Transverse colon (tissue), 4 donors: ENCODE measurements at regions not wholly inside any gene's neighbourhood (a gene's known extent, or its start where the extent isn't known, plus 50 kb on each side); places are given as distances from the start of the nearest gene placed in this dataset.
"Not testable (repeated sequence)": the region's sequence is repeated elsewhere in the genome, so short reads cannot be mapped to it uniquely, and the experiment has no call there.

Experiments
- DNase-seq: peaks from one replicate; pipeline ENCODE4 v3.0.0-alpha.2; 2019
- H3K27ac ChIP-seq, 4 donors: fragments of 200-600 bp; sonication (generic); 2 replicates each; pipeline ENCODE4 v1.5.1; 2016 to 2018; ENCODE audit warnings: inconsistent platforms in 4 of 4
- H3K27me3 ChIP-seq: fragments of 200-600 bp; sonication (generic); 2 replicates; pipeline ENCODE4 v1.5.1; 2017; ENCODE audit warnings: inconsistent platforms
- H3K36me3 ChIP-seq, 4 donors: fragments of 200-600 bp; sonication (generic); 2 replicates each; pipeline ENCODE4 v1.5.1; 2017 to 2019; ENCODE audit warnings: inconsistent platforms in 4 of 4
- H3K4me1 ChIP-seq, 4 donors: fragments of 200-600 bp; sonication (generic); 2 replicates each; pipeline ENCODE4 v1.5.1; 2017 to 2020; ENCODE audit warnings: inconsistent platforms in 4 of 4
- H3K4me3 ChIP-seq, 4 donors: fragments of 200-600 bp; sonication (generic); 1 replicate in 1 of 4; 2 replicates in 3 of 4; pipeline versions ENCODE4 v1.5.1 to v1.6.1; 2017 to 2019; ENCODE audit warnings: inconsistent platforms in 4 of 4
- H3K9me3 ChIP-seq, 2 donors: fragments of 200-600 bp; sonication (generic); 2 replicates each; pipeline ENCODE4 v1.5.1; 2017 to 2019; ENCODE audit warnings: inconsistent platforms in 2 of 2
- EP300 ChIP-seq: sonication (generic); formaldehyde crosslinking; IDR thresholded peaks from one replicate; pipeline ENCODE4 v1.6.1; 2017; ENCODE audit warnings: antibody characterized with exemption, low read depth
- POLR2A ChIP-seq: fragments of 450-650 bp; IDR thresholded peaks from one replicate; pipeline ENCODE4 v1.6.1; 2016; ENCODE audit warnings: antibody characterized with exemption, mild to moderate bottlenecking, moderate library complexity
- POLR2AphosphoS5 ChIP-seq, 3 donors: sonication (generic); formaldehyde crosslinking; IDR thresholded peaks; one replicate each; pipeline ENCODE4 v1.6.1; 2016; ENCODE audit warnings: antibody characterized with exemption in 3 of 3
- WGBS, 2 donors: methylation state at CpG; one replicate each; pipeline ENCODE4 v1.1.5; 2018; ENCODE audit warnings: low coverage in 1 of 2; 5-methylcytosine and 5-hydroxymethylcytosine counted together
- in situ Hi-C, 4 donors: fragments of 200-750 bp; cut with MboI; loops; one replicate each; pipeline versions ENCODE4 v1.15.0 to v1.15.1; 2017; ENCODE audit warnings: low sequenced_read_pairs in 3 of 4, low pct_ligation_motif_present in 1 of 4, low pct_unique_long_range_greater_than_20kb in 1 of 4
- intact Hi-C: fragments of 100-400 bp; cut with DNase I; formaldehyde crosslinking; loops from one replicate; pipeline ENCODE4 v1.15.1; 2023; ENCODE audit warnings: low total_unique reads
- TF ChIP-seq, protein P1 (sequence below), 5 experiments: fragments of 200-600 bp in 3 of 5; fragments of 450-650 bp in 2 of 5; sonication (generic) in 3 of 5; IDR thresholded peaks; 1 replicate in 2 of 5; 2 replicates in 3 of 5; pipeline ENCODE4 v1.5.1; 2016 to 2017; ENCODE audit warnings: antibody characterized with exemption in 5 of 5, inconsistent platforms in 3 of 5, mild to moderate bottlenecking in 2 of 5, moderate library complexity in 1 of 5

DNA sequence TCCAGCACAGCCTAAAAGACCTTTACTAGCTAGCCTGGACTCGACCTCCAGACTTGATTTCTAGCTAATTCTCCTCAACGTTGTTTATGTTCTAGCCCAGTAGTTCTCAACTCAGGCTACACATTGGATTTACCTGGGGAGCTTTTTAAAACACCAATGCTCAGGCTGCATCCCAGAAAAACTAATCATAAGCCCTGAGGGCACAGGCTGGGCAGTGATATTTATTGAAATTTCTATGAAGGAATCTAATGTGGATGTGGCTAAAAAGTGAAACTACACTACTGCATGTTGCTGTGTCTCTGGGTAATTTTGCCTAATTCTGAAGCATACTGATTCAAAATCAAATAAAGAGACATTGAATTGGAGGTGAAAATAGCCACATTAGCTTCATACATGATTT lies 479.4 kb downstream of the KCNT2 start:
- H3K36me3 ChIP-seq, result no peaks in the 10 kb centered on the region
- no peak overlapping the region for H3K27ac ChIP-seq
- DNase-seq, result no peak
- no peak overlapping the region for H3K4me3 ChIP-seq
- in situ Hi-C loops (loop anchor here in 1 of 4 donors (25.0 kb wide), 1 partner anchor 533 kb away; the partner anchor contains the start of gene CFH), intact Hi-C loops (no loop called here)
- TF ChIP-seq, protein P1, sequence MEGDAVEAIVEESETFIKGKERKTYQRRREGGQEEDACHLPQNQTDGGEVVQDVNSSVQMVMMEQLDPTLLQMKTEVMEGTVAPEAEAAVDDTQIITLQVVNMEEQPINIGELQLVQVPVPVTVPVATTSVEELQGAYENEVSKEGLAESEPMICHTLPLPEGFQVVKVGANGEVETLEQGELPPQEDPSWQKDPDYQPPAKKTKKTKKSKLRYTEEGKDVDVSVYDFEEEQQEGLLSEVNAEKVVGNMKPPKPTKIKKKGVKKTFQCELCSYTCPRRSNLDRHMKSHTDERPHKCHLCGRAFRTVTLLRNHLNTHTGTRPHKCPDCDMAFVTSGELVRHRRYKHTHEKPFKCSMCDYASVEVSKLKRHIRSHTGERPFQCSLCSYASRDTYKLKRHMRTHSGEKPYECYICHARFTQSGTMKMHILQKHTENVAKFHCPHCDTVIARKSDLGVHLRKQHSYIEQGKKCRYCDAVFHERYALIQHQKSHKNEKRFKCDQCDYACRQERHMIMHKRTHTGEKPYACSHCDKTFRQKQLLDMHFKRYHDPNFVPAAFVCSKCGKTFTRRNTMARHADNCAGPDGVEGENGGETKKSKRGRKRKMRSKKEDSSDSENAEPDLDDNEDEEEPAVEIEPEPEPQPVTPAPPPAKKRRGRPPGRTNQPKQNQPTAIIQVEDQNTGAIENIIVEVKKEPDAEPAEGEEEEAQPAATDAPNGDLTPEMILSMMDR (IDR thresholded peaks at IDR 0.05), result no peak
- no peak for TF ChIP-seq POLR2AphosphoS5 (IDR thresholded peaks at IDR 0.05)
- TF ChIP-seq EP300, result no peak
- TF ChIP-seq POLR2A, result no peak
- H3K4me1 ChIP-seq, result no peaks in the 10 kb centered on the region
- H3K27me3 ChIP-seq, result no peaks in the 10 kb centered on the region
- no peaks in the 10 kb centered on the region for H3K9me3 ChIP-seq
- 51 to 64% methylated on average over 2 of the region's 2 CpGs for WGBS, 2 donors

DNA sequence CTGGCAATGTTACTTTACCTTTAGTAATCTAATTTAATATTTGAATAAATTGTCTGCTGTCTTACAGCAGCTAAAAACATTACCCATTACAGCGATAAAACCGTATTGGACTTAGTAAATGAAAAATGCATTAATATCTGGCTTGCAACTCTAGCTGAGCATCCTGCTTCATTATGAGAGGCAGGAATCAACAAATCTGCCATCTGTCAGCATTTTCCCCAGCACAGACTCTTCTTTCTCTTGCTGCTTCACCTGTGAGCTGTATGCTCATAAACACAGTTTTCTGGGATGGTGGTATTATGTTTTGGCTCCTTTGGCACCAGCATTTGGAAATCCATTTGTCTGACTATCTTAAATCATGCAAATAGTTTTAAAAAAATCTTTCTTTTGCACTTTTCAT lies 487.1 kb downstream of the KCNT2 start:
- no peaks in the 10 kb centered on the region for H3K4me1 ChIP-seq
- in situ Hi-C loops (no loop called here), intact Hi-C loops (no loop called here)
- H3K27me3 ChIP-seq, result no peaks in the 10 kb centered on the region
- 68 to 83% methylated on average over 2 of the region's 2 CpGs for WGBS, 2 donors
- H3K4me3 ChIP-seq, result no peak overlapping the region
- no peak for TF ChIP-seq EP300
- TF ChIP-seq, protein P1 (IDR thresholded peaks at IDR 0.05), result no peak
- no peaks in the 10 kb centered on the region for H3K36me3 ChIP-seq
- no peak for DNase-seq
- H3K9me3 ChIP-seq, result no peaks in the 10 kb centered on the region
- H3K27ac ChIP-seq, result no peak overlapping the region

DNA sequence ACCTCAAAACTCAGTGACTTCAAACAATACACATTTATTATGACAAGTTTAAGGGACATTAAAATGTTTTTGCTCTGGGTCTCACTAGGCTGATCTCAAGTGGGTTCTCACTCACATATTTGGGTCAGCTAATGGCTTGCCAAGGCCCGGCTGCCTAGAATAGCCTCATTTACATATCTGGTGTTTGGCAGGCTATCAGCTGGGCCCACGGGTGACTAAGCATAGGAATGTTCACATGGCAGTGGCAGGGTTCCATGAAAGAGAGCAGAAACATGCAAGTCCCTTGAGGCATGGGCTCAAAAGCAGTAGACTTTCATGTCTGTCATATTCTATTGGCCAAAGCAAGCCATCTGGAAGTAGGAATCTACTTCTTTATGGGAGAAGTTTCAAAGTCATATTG lies 492.6 kb downstream of the KCNT2 start:
- H3K27me3 ChIP-seq, result no peaks in the 10 kb centered on the region
- no peak overlapping the region for H3K27ac ChIP-seq
- no peak for DNase-seq
- WGBS, 2 donors, result 34 to 54% methylated on average over 2 of the region's 2 CpGs
- intact Hi-C loops (no loop called here), in situ Hi-C loops (no loop called here)
- no peaks in the 10 kb centered on the region for H3K9me3 ChIP-seq
- H3K4me3 ChIP-seq, result no peak overlapping the region
- H3K4me1 ChIP-seq, result no peaks in the 10 kb centered on the region
- TF ChIP-seq EP300, result no peak
- TF ChIP-seq POLR2A, result no peak
- TF ChIP-seq, protein P1 (IDR thresholded peaks at IDR 0.05), result no peak
- no peak for TF ChIP-seq POLR2AphosphoS5 (IDR thresholded peaks at IDR 0.05)
- no peaks in the 10 kb centered on the region for H3K36me3 ChIP-seq

DNA sequence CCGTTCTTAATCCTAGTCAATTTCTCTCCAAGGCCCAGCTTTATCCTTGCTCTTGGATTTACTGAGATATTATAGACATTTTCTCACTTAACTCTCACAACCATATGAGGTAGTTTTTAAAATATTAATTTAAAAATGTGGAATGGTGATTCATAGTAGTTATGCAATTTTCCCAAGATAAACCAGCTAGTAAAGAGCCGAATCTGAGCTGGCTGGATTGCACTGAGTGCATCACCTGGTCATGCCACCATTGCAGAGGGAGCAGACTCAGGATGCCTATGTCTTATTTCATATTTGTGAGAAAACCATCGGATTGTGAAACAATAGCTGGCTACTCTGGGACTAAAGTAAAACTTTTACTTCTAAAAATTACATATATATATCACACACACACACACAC lies 494.0 kb downstream of the KCNT2 start:
- Histone ChIP-seq H3K9me3 (no peaks in the 10 kb centered on the region), H3K4me1 (no peaks in the 10 kb centered on the region), H3K36me3 (no peaks in the 10 kb centered on the region), H3K4me3 (no peak overlapping the region), H3K27ac (no peak overlapping the region), H3K27me3 (no peaks in the 10 kb centered on the region)
- DNase-seq, result no peak
- TF ChIP-seq POLR2A (no peak), POLR2AphosphoS5 (IDR thresholded peaks at IDR 0.05) (no peak), EP300 (no peak)
- TF ChIP-seq, protein P1 (IDR thresholded peaks at IDR 0.05), result no peak
- 68 to 69% methylated on average over 3 of the region's 3 CpGs for WGBS, 2 donors
- in situ Hi-C loops (no loop called here), intact Hi-C loops (no loop called here)

DNA sequence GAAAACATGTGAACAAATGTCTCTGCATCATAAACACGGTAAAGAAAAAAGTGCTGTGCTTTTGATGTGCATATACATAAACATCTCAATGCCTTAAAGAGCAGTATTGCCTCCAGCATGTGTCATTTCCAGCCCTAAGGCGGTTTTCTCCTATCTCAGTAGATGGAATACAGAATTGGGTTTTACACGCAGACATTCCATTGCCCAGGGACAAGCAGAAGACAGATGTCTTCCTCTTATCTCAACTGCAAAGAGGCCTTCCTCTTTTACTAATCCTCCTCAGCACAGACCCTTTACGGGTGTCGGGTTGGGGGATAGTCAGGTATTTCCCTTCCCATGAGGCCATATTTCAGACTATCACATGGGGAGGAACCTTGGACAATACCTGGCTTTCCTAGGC lies 499.2 kb downstream of the KCNT2 start:
- H3K9me3 ChIP-seq, H3K27me3 ChIP-seq, intact Hi-C loops, H3K36me3 ChIP-seq, H3K4me3 ChIP-seq, H3K4me1 ChIP-seq, DNase-seq, in situ Hi-C loops, H3K27ac ChIP-seq: not testable (repeated sequence)
- WGBS, 2 donors, result 79 to 93% methylated on average over 3 to 5 of the region's 5 CpGs
